SK-N-SH treated with all-trans-retinoic acid at 6 μM for 48 hours (cell line): ENCODE measurements at regions not wholly inside any gene's neighbourhood (a gene's known extent, or its start where the extent isn't known, plus 50 kb on each side); places are given as distances from the start of the nearest gene placed in this dataset.

Experiments
- ATAC-seq: fragments of 200-7000 bp; cut with Tn5 transposase; 3 replicates; pipeline ENCODE4 v1.9.1; 2020; ENCODE audit warnings: mild to moderate bottlenecking, moderate library complexity
- ARNTL ChIP-seq: fragments of 450-650 bp; formaldehyde crosslinking; IDR thresholded peaks from 2 replicates; pipeline ENCODE4 v1.5.0; 2020; ENCODE audit warnings: low read depth, mild to moderate bottlenecking, moderate library complexity, borderline replicate concordance
- BACH2 ChIP-seq: fragments of 250-450 bp; sonication (Bioruptor Pico); IDR thresholded peaks from 2 replicates; pipeline ENCODE4 v1.9.0; 2021; ENCODE audit warnings: mild to moderate bottlenecking, borderline replicate concordance
- ESRRG ChIP-seq: fragments of 250-450 bp; sonication (Bioruptor Pico); IDR thresholded peaks from 2 replicates; pipeline ENCODE4 v1.6.1; 2021; ENCODE audit warnings: mild to moderate bottlenecking
- GLIS3 ChIP-seq: fragments of 250-450 bp; sonication (Bioruptor Pico); IDR thresholded peaks from 2 replicates; pipeline ENCODE4 v1.5.0; 2020; ENCODE audit warnings: mild to moderate bottlenecking, moderate library complexity
- ISL1 ChIP-seq: fragments of 250-450 bp; sonication (Bioruptor Pico); IDR thresholded peaks from 2 replicates; pipeline ENCODE4 v2.1.2; 2022; ENCODE audit warnings: mild to moderate bottlenecking, moderate library complexity
- OSR1 ChIP-seq: fragments of 250-450 bp; sonication (Bioruptor Pico); IDR thresholded peaks from 2 replicates; pipeline ENCODE4 v1.8.0; 2022; ENCODE audit warnings: moderate library complexity, mild to moderate bottlenecking, inconsistent platforms
- PPARA ChIP-seq: fragments of 250-450 bp; sonication (Bioruptor Pico); IDR thresholded peaks from 2 replicates; pipeline ENCODE4 v1.5.0; 2020; ENCODE audit warnings: mild to moderate bottlenecking, borderline replicate concordance
- RARB ChIP-seq: fragments of 250-450 bp; sonication (Bioruptor Pico); IDR thresholded peaks from 2 replicates; pipeline ENCODE4 v1.8.0; 2021; ENCODE audit warnings: mild to moderate bottlenecking, moderate library complexity
- SNAI2 ChIP-seq: fragments of 250-450 bp; sonication (Bioruptor Pico); IDR thresholded peaks from 2 replicates; pipeline ENCODE4 v1.5.0; 2020; ENCODE audit warnings: mild to moderate bottlenecking, moderate library complexity
- TCF4 ChIP-seq: fragments of 250-450 bp; sonication (Bioruptor Pico); IDR thresholded peaks from 2 replicates; pipeline ENCODE4 v1.8.0; 2021; ENCODE audit warnings: mild to moderate bottlenecking, moderate library complexity, borderline replicate concordance
- TOX ChIP-seq: fragments of 250-450 bp; sonication (Bioruptor Pico); IDR thresholded peaks from 2 replicates; pipeline ENCODE4 v1.8.0; 2021; ENCODE audit warnings: mild to moderate bottlenecking, moderate library complexity, borderline replicate concordance
- ZC3H10 ChIP-seq: fragments of 250-450 bp; sonication (Bioruptor Pico); IDR thresholded peaks from 2 replicates; pipeline ENCODE4 v1.5.1; 2021; ENCODE audit warnings: mild to moderate bottlenecking, moderate library complexity
- ZFP3 ChIP-seq: fragments of 250-450 bp; sonication (Bioruptor Pico); IDR thresholded peaks from 2 replicates; pipeline ENCODE4 v1.5.0; 2020; ENCODE audit warnings: mild to moderate bottlenecking, moderate library complexity
- ZFP30 ChIP-seq: fragments of 450-650 bp; formaldehyde crosslinking; IDR thresholded peaks from 2 replicates; pipeline ENCODE4 v1.5.0; 2022; ENCODE audit warnings: mild to moderate bottlenecking, moderate library complexity
- ZNF565 ChIP-seq: fragments of 450-650 bp; formaldehyde crosslinking; conservative IDR thresholded peaks from 2 replicates; pipeline ENCODE4 v1.5.0; 2020; ENCODE audit warnings: low read depth, mild to moderate bottlenecking, moderate library complexity
- ZNF70 ChIP-seq: fragments of 450-650 bp; formaldehyde crosslinking; IDR thresholded peaks from 2 replicates; pipeline ENCODE4 v1.5.0; 2020; ENCODE audit warnings: mild to moderate bottlenecking, moderate library complexity
- ZNF8 ChIP-seq: fragments of 450-650 bp; formaldehyde crosslinking; IDR thresholded peaks from 2 replicates; pipeline ENCODE4 v1.5.0; 2020; ENCODE audit warnings: mild to moderate bottlenecking, moderate library complexity
- TF ChIP-seq, protein P1 (sequence below): fragments of 250-450 bp; sonication (Bioruptor Pico); IDR thresholded peaks from 2 replicates; pipeline ENCODE4 v1.5.1; 2021; ENCODE audit warnings: mild to moderate bottlenecking, moderate library complexity
- TF ChIP-seq, protein P2 (sequence below): fragments of 250-450 bp; sonication (Bioruptor Pico); IDR thresholded peaks from 2 replicates; pipeline ENCODE4 v1.8.0; 2021; ENCODE audit warnings: low read depth, mild to moderate bottlenecking, moderate library complexity, borderline replicate concordance
- TF ChIP-seq, protein P3 (sequence below): fragments of 250-450 bp; sonication (Bioruptor Pico); IDR thresholded peaks from 2 replicates; pipeline ENCODE4 v1.5.0; 2020; ENCODE audit warnings: mild to moderate bottlenecking, moderate library complexity
- TF ChIP-seq, protein P4 (sequence below): fragments of 250-450 bp; sonication (Bioruptor Pico); IDR thresholded peaks from 2 replicates; pipeline ENCODE4 v1.8.0; 2020; ENCODE audit warnings: mild to moderate bottlenecking, moderate library complexity, borderline replicate concordance
- TF ChIP-seq, protein P5 (sequence below): fragments of 250-450 bp; sonication (Bioruptor Pico); IDR thresholded peaks from 2 replicates; pipeline ENCODE4 v1.5.1; 2020; ENCODE audit warnings: low read depth, mild to moderate bottlenecking, moderate library complexity

DNA sequence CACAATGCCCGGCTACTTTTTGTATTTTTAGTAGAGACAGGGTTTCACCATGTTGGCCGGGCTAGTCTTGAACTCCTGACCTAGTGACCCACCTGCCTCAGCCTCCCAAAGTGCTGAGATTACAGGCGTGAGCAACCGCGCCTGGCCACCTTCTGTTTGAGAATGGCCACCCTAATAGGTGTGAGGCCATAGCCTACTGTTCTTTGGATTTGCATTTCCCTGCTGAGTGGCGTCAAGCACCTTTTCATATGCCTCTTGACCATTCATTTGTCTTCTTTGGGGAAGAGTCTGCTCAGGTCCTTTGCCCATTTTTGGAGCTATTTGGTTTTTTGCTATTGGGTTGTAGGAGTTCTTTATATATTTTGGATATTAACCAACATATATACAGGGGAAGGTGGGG, 276.7 kb downstream of the PARN start:
- no peak for TF ChIP-seq RARB
- no peak for TF ChIP-seq GLIS3 (CRISPR knock-in tag)
- TF ChIP-seq, protein P1, sequence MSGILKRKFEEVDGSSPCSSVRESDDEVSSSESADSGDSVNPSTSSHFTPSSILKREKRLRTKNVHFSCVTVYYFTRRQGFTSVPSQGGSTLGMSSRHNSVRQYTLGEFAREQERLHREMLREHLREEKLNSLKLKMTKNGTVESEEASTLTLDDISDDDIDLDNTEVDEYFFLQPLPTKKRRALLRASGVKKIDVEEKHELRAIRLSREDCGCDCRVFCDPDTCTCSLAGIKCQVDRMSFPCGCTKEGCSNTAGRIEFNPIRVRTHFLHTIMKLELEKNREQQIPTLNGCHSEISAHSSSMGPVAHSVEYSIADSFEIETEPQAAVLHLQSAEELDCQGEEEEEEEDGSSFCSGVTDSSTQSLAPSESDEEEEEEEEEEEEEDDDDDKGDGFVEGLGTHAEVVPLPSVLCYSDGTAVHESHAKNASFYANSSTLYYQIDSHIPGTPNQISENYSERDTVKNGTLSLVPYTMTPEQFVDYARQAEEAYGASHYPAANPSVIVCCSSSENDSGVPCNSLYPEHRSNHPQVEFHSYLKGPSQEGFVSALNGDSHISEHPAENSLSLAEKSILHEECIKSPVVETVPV (CRISPR knock-in tag): no peak
- TF ChIP-seq PPARA (CRISPR knock-in tag): no peak
- TF ChIP-seq, protein P2, sequence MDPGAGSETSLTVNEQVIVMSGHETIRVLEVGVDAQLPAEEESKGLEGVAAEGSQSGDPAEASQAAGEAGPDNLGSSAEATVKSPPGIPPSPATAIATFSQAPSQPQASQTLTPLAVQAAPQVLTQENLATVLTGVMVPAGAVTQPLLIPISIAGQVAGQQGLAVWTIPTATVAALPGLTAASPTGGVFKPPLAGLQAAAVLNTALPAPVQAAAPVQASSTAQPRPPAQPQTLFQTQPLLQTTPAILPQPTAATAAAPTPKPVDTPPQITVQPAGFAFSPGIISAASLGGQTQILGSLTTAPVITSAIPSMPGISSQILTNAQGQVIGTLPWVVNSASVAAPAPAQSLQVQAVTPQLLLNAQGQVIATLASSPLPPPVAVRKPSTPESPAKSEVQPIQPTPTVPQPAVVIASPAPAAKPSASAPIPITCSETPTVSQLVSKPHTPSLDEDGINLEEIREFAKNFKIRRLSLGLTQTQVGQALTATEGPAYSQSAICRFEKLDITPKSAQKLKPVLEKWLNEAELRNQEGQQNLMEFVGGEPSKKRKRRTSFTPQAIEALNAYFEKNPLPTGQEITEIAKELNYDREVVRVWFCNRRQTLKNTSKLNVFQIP (CRISPR knock-in tag): no peak
- TF ChIP-seq ZNF70 (CRISPR knock-in tag): no peak
- no peak for TF ChIP-seq ISL1 (CRISPR knock-in tag)
- TF ChIP-seq ZFP30 (CRISPR knock-in tag): no peak
- no peak for TF ChIP-seq TCF4 (CRISPR knock-in tag)
- TF ChIP-seq ZC3H10 (CRISPR knock-in tag): no peak
- no peak for TF ChIP-seq SNAI2 (CRISPR knock-in tag)
- TF ChIP-seq TOX: no peak
- no peak for TF ChIP-seq BACH2 (CRISPR knock-in tag)
- TF ChIP-seq, protein P3, sequence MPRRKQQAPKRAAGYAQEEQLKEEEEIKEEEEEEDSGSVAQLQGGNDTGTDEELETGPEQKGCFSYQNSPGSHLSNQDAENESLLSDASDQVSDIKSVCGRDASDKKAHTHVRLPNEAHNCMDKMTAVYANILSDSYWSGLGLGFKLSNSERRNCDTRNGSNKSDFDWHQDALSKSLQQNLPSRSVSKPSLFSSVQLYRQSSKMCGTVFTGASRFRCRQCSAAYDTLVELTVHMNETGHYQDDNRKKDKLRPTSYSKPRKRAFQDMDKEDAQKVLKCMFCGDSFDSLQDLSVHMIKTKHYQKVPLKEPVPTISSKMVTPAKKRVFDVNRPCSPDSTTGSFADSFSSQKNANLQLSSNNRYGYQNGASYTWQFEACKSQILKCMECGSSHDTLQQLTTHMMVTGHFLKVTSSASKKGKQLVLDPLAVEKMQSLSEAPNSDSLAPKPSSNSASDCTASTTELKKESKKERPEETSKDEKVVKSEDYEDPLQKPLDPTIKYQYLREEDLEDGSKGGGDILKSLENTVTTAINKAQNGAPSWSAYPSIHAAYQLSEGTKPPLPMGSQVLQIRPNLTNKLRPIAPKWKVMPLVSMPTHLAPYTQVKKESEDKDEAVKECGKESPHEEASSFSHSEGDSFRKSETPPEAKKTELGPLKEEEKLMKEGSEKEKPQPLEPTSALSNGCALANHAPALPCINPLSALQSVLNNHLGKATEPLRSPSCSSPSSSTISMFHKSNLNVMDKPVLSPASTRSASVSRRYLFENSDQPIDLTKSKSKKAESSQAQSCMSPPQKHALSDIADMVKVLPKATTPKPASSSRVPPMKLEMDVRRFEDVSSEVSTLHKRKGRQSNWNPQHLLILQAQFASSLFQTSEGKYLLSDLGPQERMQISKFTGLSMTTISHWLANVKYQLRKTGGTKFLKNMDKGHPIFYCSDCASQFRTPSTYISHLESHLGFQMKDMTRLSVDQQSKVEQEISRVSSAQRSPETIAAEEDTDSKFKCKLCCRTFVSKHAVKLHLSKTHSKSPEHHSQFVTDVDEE (CRISPR knock-in tag): no peak
- no peak for TF ChIP-seq OSR1 (CRISPR knock-in tag)
- TF ChIP-seq, protein P4, sequence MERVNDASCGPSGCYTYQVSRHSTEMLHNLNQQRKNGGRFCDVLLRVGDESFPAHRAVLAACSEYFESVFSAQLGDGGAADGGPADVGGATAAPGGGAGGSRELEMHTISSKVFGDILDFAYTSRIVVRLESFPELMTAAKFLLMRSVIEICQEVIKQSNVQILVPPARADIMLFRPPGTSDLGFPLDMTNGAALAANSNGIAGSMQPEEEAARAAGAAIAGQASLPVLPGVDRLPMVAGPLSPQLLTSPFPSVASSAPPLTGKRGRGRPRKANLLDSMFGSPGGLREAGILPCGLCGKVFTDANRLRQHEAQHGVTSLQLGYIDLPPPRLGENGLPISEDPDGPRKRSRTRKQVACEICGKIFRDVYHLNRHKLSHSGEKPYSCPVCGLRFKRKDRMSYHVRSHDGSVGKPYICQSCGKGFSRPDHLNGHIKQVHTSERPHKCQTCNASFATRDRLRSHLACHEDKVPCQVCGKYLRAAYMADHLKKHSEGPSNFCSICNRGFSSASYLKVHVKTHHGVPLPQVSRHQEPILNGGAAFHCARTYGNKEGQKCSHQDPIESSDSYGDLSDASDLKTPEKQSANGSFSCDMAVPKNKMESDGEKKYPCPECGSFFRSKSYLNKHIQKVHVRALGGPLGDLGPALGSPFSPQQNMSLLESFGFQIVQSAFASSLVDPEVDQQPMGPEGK (CRISPR knock-in tag): no peak
- TF ChIP-seq ZNF8 (CRISPR knock-in tag): no peak
- TF ChIP-seq, protein P5, sequence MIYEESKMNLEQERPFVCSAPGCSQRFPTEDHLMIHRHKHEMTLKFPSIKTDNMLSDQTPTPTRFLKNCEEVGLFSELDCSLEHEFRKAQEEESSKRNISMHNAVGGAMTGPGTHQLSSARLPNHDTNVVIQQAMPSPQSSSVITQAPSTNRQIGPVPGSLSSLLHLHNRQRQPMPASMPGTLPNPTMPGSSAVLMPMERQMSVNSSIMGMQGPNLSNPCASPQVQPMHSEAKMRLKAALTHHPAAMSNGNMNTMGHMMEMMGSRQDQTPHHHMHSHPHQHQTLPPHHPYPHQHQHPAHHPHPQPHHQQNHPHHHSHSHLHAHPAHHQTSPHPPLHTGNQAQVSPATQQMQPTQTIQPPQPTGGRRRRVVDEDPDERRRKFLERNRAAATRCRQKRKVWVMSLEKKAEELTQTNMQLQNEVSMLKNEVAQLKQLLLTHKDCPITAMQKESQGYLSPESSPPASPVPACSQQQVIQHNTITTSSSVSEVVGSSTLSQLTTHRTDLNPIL (CRISPR knock-in tag): no peak
- TF ChIP-seq ZFP3 (CRISPR knock-in tag): no peak
- no peak for ATAC-seq

DNA sequence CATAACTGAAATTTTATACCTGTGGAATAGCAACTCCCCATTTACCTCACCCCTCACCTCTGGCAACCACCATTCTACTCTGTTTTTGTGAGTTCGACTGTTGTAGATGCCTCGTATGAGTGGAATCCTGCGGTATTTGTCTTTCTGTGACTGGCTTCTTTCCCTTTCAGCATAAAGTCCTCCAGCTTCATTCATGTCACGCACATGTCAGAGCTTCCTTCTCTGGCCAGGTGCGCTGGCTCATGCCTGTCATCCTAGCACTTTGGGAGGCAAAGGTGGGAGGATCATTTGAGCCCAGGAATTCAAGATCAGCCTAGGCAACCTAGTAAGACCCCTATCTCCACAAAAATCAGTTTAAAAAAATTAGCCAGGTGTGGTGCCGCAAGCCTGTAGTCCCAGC, 278.4 kb downstream of the PARN start:
- ATAC-seq: no peak
- no peak for TF ChIP-seq ARNTL
- TF ChIP-seq PPARA (CRISPR knock-in tag): no peak
- TF ChIP-seq RARB: no peak

DNA sequence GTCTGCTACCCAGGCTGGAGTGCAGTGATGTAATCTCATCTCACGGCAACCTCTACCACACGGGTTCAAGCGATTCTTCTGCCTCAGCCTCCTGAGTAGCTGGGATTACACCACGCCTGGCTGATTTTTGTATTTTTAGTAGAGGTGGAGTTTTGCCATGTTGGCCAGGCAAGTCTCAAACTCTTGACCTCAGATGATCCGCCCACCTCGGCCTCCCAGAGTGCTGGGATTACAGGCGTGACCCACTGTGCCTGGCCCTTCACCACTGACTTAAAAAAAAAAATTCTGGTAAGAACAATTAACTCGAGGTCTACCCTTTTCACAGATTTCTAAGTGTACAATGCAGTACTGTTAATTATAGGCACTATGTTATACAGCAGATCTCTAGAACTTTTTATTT, 279.4 kb downstream of the PARN start:
- ATAC-seq: no peak
- no peak for TF ChIP-seq ESRRG
- no peak for TF ChIP-seq ZNF565 (CRISPR knock-in tag)
- no peak for TF ChIP-seq ZFP30 (CRISPR knock-in tag)
- no peak for TF ChIP-seq SNAI2 (CRISPR knock-in tag)
- no peak for TF ChIP-seq ZNF70 (CRISPR knock-in tag)
- TF ChIP-seq ZFP3 (CRISPR knock-in tag): no peak
- no peak for TF ChIP-seq ZC3H10 (CRISPR knock-in tag)
- TF ChIP-seq RARB: no peak
- TF ChIP-seq, protein P5 (CRISPR knock-in tag): no peak
- TF ChIP-seq TCF4 (CRISPR knock-in tag): no peak
- no peak for TF ChIP-seq ZNF8 (CRISPR knock-in tag)
- no peak for TF ChIP-seq PPARA (CRISPR knock-in tag)
- TF ChIP-seq, protein P2 (CRISPR knock-in tag): no peak
- no peak for TF ChIP-seq OSR1 (CRISPR knock-in tag)
- TF ChIP-seq ISL1 (CRISPR knock-in tag): no peak
- TF ChIP-seq ARNTL: no peak
- TF ChIP-seq, protein P3 (CRISPR knock-in tag): no peak
